ENCODE measurements at regions not wholly inside any gene's neighbourhood (a gene's known extent, or its start where the extent isn't known, plus 50 kb on each side); places are given as distances from the start of the nearest gene placed in this dataset.

- TF ChIP-seq CTCF (IDR thresholded peaks at IDR 0.05; ENCODE audit: insufficient read depth in 1 of 2, low read depth in 1 of 2, low read length in 1 of 2, severe bottlenecking in 1 of 2, unreplicated experiment in 1 of 2) = no peak
- Histone ChIP-seq H3K36me3 (ENCODE audit: control insufficient read depth, insufficient read depth, low read length) (no peaks in the 10 kb centered on the region), H3K27me3 (replicated peaks; ENCODE audit: control insufficient read depth, insufficient read depth, low read length) (no peaks in the 10 kb centered on the region), H3K9me3 (no peaks in the 10 kb centered on the region), H3K4me3 (ENCODE audit: low read depth, low read length) (no peak overlapping the region), H3K4me1 (no peaks in the 10 kb centered on the region)
- H3K4me3 Mint-ChIP-seq (ENCODE audit: unreplicated experiment) = no peak overlapping the region
- H3K4me1 Mint-ChIP-seq (ENCODE audit: low read depth, unreplicated experiment) = no peaks in the 10 kb centered on the region
- CTCF ChIA-PET = no interaction called here
- H3K36me3 Mint-ChIP-seq (ENCODE audit: insufficient read depth, unreplicated experiment) = no peaks in the 10 kb centered on the region
- DNase-seq = no peak
- no TSS peak for BruUV-seq (replicated peaks)
- no peaks in the 10 kb centered on the region for H3K27me3 Mint-ChIP-seq (ENCODE audit: insufficient read depth, unreplicated experiment)
- intact Hi-C loops (cut with micrococcal nuclease; ENCODE audit: unreplicated experiment) = no loop called here
- POLR2A ChIA-PET = no interaction called here
- no peak overlapping the region for H3K27ac Mint-ChIP-seq (ENCODE audit: unreplicated experiment)
- H3K9me3 Mint-ChIP-seq (ENCODE audit: unreplicated experiment) = peaks cover 11% of the 10 kb centered on the region
Measured at GRCh38 chr18:46370898-46371297, 266.7 kb downstream of the HAUS1 start.

- Histone ChIP-seq H3K9me3 (no peaks in the 10 kb centered on the region), H3K4me1 (no peaks in the 10 kb centered on the region), H3K4me3 (ENCODE audit: low read depth, low read length) (no peak overlapping the region), H3K36me3 (ENCODE audit: control insufficient read depth, insufficient read depth, low read length) (no peaks in the 10 kb centered on the region), H3K27me3 (replicated peaks; ENCODE audit: control insufficient read depth, insufficient read depth, low read length) (no peaks in the 10 kb centered on the region)
- Mint-ChIP-seq H3K27me3 (ENCODE audit: insufficient read depth, unreplicated experiment) (no peaks in the 10 kb centered on the region), H3K36me3 (ENCODE audit: insufficient read depth, unreplicated experiment) (no peaks in the 10 kb centered on the region), H3K27ac (ENCODE audit: unreplicated experiment) (no peak overlapping the region), H3K9me3 (ENCODE audit: unreplicated experiment) (peaks cover 11% of the 10 kb centered on the region), H3K4me1 (ENCODE audit: low read depth, unreplicated experiment) (no peaks in the 10 kb centered on the region), H3K4me3 (ENCODE audit: unreplicated experiment) (no peak overlapping the region)
- BruUV-seq (replicated peaks) = no TSS peak
- no peak for DNase-seq
- POLR2A ChIA-PET = no interaction called here
- intact Hi-C loops (cut with micrococcal nuclease; ENCODE audit: unreplicated experiment) = no loop called here
- no peak for TF ChIP-seq CTCF (IDR thresholded peaks at IDR 0.05; ENCODE audit: insufficient read depth in 1 of 2, low read depth in 1 of 2, low read length in 1 of 2, severe bottlenecking in 1 of 2, unreplicated experiment in 1 of 2)
- CTCF ChIA-PET = no interaction called here
Measured at GRCh38 chr18:46372670-46373069, 268.5 kb downstream of the HAUS1 start.

GRCh38 chr18:46373131-46373530, 268.9 kb downstream of the HAUS1 start:
- no peaks in the 10 kb centered on the region for H3K27me3 ChIP-seq (replicated peaks; ENCODE audit: control insufficient read depth, insufficient read depth, low read length)
- POLR2A ChIA-PET = no interaction called here
- no peaks in the 10 kb centered on the region for H3K4me1 ChIP-seq
- no peaks in the 10 kb centered on the region for H3K27me3 Mint-ChIP-seq (ENCODE audit: insufficient read depth, unreplicated experiment)
- no peak overlapping the region for H3K27ac Mint-ChIP-seq (ENCODE audit: unreplicated experiment)
- H3K4me3 Mint-ChIP-seq (ENCODE audit: unreplicated experiment) = no peak overlapping the region
- no peaks in the 10 kb centered on the region for H3K9me3 ChIP-seq
- H3K36me3 ChIP-seq (ENCODE audit: control insufficient read depth, insufficient read depth, low read length) = no peaks in the 10 kb centered on the region
- no peak for DNase-seq
- intact Hi-C loops (cut with micrococcal nuclease; ENCODE audit: unreplicated experiment) = no loop called here
- H3K9me3 Mint-ChIP-seq (ENCODE audit: unreplicated experiment) = peaks cover 11% of the 10 kb centered on the region
- no peaks in the 10 kb centered on the region for H3K4me1 Mint-ChIP-seq (ENCODE audit: low read depth, unreplicated experiment)
- CTCF ChIA-PET = no interaction called here
- TF ChIP-seq CTCF (IDR thresholded peaks at IDR 0.05; ENCODE audit: insufficient read depth in 1 of 2, low read depth in 1 of 2, low read length in 1 of 2, severe bottlenecking in 1 of 2, unreplicated experiment in 1 of 2) = no peak
- H3K4me3 ChIP-seq (ENCODE audit: low read depth, low read length) = no peak overlapping the region
- BruUV-seq (replicated peaks) = no TSS peak
- no peaks in the 10 kb centered on the region for H3K36me3 Mint-ChIP-seq (ENCODE audit: insufficient read depth, unreplicated experiment)

All from Caco-2 (cell line).